OCI-LY7 (cell line): ENCODE measurements at regions not wholly inside any gene's neighbourhood (a gene's known extent, or its start where the extent isn't known, plus 50 kb on each side); places are given as distances from the start of the nearest gene placed in this dataset.

Experiments used
- BruUV-seq: library from RNA; stranded (reverse); fragments of 400-500 nt; replicated peaks from 2 replicates; lab custom pipeline; 2021; lab: Mats Ljungman, UMichigan
- CTCF ChIA-PET: fragments of 300-600 bp; sonication (Branson Sonifier 250); formaldehyde crosslinking; loops from one replicate; lab custom pipeline; 2022; ENCODE audit warnings: antibody characterized with exemption; ENCODE audit not compliant: unreplicated experiment; lab: Charles Lee
- POLR2A ChIA-PET: fragments of 300-600 bp; sonication (Branson Sonifier 250); formaldehyde crosslinking; loops from one replicate; lab custom pipeline; 2022; ENCODE audit warnings: antibody characterized with exemption; lab: Charles Lee
- DNase-seq: peaks from one replicate; pipeline ENCODE4 v3.0.0-alpha.2; 2015; ENCODE audit warnings: low spot score
- H2AFZ ChIP-seq: fragments of 200-600 bp; sonication (generic), shearing (Covaris generic); 2 replicates; pipeline ENCODE4 v1.6.1; 2014; ENCODE audit warnings: mild to moderate bottlenecking, antibody characterized with exemption, low read length, moderate library complexity
- H3K27ac ChIP-seq: fragments of 200-600 bp; sonication (generic); 2 replicates; pipeline ENCODE4 v1.5.1; 2014; ENCODE audit warnings: mixed run types, low read depth, mild to moderate bottlenecking, moderate library complexity, low read length, inconsistent platforms; ENCODE audit not compliant: poor library complexity, severe bottlenecking
- H3K36me3 ChIP-seq: fragments of 200-600 bp; sonication (generic); 2 replicates; pipeline ENCODE4 v1.6.1; 2014; ENCODE audit warnings: mild to moderate bottlenecking, antibody characterized with exemption, low read length, moderate library complexity, mixed read lengths; ENCODE audit not compliant: insufficient read depth
- H3K4me1 ChIP-seq: fragments of 200-600 bp; sonication (generic); 2 replicates; pipeline ENCODE4 v1.5.1; 2014; ENCODE audit warnings: mild to moderate bottlenecking, low read length; ENCODE audit not compliant: insufficient read depth, poor library complexity, severe bottlenecking
- H3K4me2 ChIP-seq: fragments of 200-600 bp; sonication (generic); 2 replicates; pipeline ENCODE4 v1.6.1; 2014; ENCODE audit warnings: mild to moderate bottlenecking, low read length
- H3K4me3 ChIP-seq: fragments of 200-600 bp; sonication (generic); 2 replicates; pipeline ENCODE4 v1.5.1; 2014; ENCODE audit warnings: mild to moderate bottlenecking, low read depth, low read length; ENCODE audit not compliant: poor library complexity, severe bottlenecking
- H3K79me2 ChIP-seq: fragments of 200-600 bp; sonication (generic); 2 replicates; pipeline ENCODE4 v1.6.1; 2016; ENCODE audit warnings: low read depth, mild to moderate bottlenecking, low read length, moderate library complexity, mixed read lengths; ENCODE audit not compliant: insufficient read depth
- H3K9me2 ChIP-seq: fragments of 200-600 bp; sonication (generic); 2 replicates; pipeline ENCODE4 v1.6.1; 2016; ENCODE audit warnings: mild to moderate bottlenecking, low read length, mixed read lengths; ENCODE audit not compliant: insufficient read depth
- H3K9me3 ChIP-seq: fragments of 200-600 bp; sonication (generic); 2 replicates; pipeline ENCODE4 v1.6.1; 2014; ENCODE audit warnings: mild to moderate bottlenecking, mixed run types, low read length, mixed read lengths
- H4K20me1 ChIP-seq: fragments of 200-600 bp; sonication (generic); 2 replicates; pipeline ENCODE4 v1.6.1; 2014; ENCODE audit warnings: mild to moderate bottlenecking, antibody characterized with exemption, low read length, moderate library complexity, mixed read lengths; ENCODE audit not compliant: insufficient read depth
- CTCF ChIP-seq: fragments of 200-600 bp; sonication (generic); conservative IDR thresholded peaks from 2 replicates; pipeline ENCODE4 v1.5.1; 2014; ENCODE audit warnings: mild to moderate bottlenecking, antibody characterized with exemption, low read length, moderate library complexity, mixed read lengths
- EZH2phosphoT487 ChIP-seq: fragments of 200-600 bp; sonication (generic); IDR thresholded peaks from 2 replicates; pipeline ENCODE4 v1.6.1; 2018; ENCODE audit warnings: low read depth, borderline replicate concordance, mild to moderate bottlenecking, mixed run types, antibody characterized with exemption, low read length, moderate library complexity, mixed read lengths
- intact Hi-C: fragments of 100-400 bp; cut with micrococcal nuclease; formaldehyde crosslinking; loops from one replicate; pipeline ENCODE4 v1.10.0; 2022; ENCODE audit not compliant: unreplicated experiment

GRCh38 chr11:92457250-92457649, 232.6 kb downstream of the FAT3 start:
- no peaks in the 10 kb centered on the region for H3K4me1 ChIP-seq
- intact Hi-C loops: no loop called here
- H3K27ac ChIP-seq: no peak overlapping the region
- H3K79me2 ChIP-seq: no peaks in the 10 kb centered on the region
- TF ChIP-seq CTCF (no peak), EZH2phosphoT487 (no peak)
- no peaks in the 10 kb centered on the region for H3K36me3 ChIP-seq
- no peak for DNase-seq
- H3K4me2 ChIP-seq: no peak overlapping the region
- ChIA-PET CTCF (no interaction called here), POLR2A (no interaction called here)
- H2AFZ ChIP-seq: no peak overlapping the region
- no peaks in the 10 kb centered on the region for H3K9me3 ChIP-seq
- no peaks in the 10 kb centered on the region for H3K9me2 ChIP-seq
- no peaks in the 10 kb centered on the region for H4K20me1 ChIP-seq
- BruUV-seq: no TSS peak
- no peak overlapping the region for H3K4me3 ChIP-seq

- Histone ChIP-seq H3K4me3 (no peak overlapping the region), H3K9me3 (no peaks in the 10 kb centered on the region), H3K9me2 (no peaks in the 10 kb centered on the region), H3K4me1 (no peaks in the 10 kb centered on the region), H3K79me2 (no peaks in the 10 kb centered on the region), H3K36me3 (no peaks in the 10 kb centered on the region), H2AFZ (no peak overlapping the region), H3K27ac (no peak overlapping the region), H3K4me2 (no peak overlapping the region), H4K20me1 (no peaks in the 10 kb centered on the region)
- POLR2A ChIA-PET: no interaction called here
- intact Hi-C loops: no loop called here
- CTCF ChIA-PET: no interaction called here
- BruUV-seq: no TSS peak
- TF ChIP-seq EZH2phosphoT487: no peak
- no peak for TF ChIP-seq CTCF
- no peak for DNase-seq
Measured at GRCh38 chr11:92458486-92458885, 233.9 kb downstream of the FAT3 start.

- Histone ChIP-seq H3K79me2 (no peaks in the 10 kb centered on the region), H3K9me2 (no peaks in the 10 kb centered on the region), H3K9me3 (no peaks in the 10 kb centered on the region), H3K4me1 (no peaks in the 10 kb centered on the region), H3K36me3 (no peaks in the 10 kb centered on the region), H4K20me1 (no peaks in the 10 kb centered on the region), H3K4me3 (no peak overlapping the region), H3K27ac (no peak overlapping the region), H3K4me2 (no peak overlapping the region), H2AFZ (no peak overlapping the region)
- CTCF ChIA-PET: no interaction called here
- no peak for DNase-seq
- intact Hi-C loops: no loop called here
- no peak for TF ChIP-seq EZH2phosphoT487
- TF ChIP-seq CTCF: no peak
- no TSS peak for BruUV-seq
- POLR2A ChIA-PET: interaction anchor here (0.8 kb wide), 1 partner anchor 12 kb away, joined by 4 read pairs; no protein-coding TSS in a partner anchor
Measured at GRCh38 chr11:92460213-92460612, 235.6 kb downstream of the FAT3 start.
